HAP-1 (cell line): ENCODE measurements at regions not wholly inside any gene's neighbourhood (a gene's known extent, or its start where the extent isn't known, plus 50 kb on each side); places are given as distances from the start of the nearest gene placed in this dataset.

Experiments
- DNase-seq, 2 experiments: peaks; one replicate each; pipeline ENCODE4 v3.0.0-alpha.2; 2016 to 2020; ENCODE audit warnings: low spot score in 2 of 2
- H3K27me3 ChIP-seq: fragments of 250-450 bp; sonication (Bioruptor Pico); 2 replicates; pipeline ENCODE4 v1.5.1; 2020; ENCODE audit warnings: low read depth, mild to moderate bottlenecking, moderate library complexity
- H3K36me3 ChIP-seq: fragments of 250-450 bp; sonication (Bioruptor Pico); replicated peaks from 2 replicates; pipeline ENCODE4 v1.5.1; 2020; ENCODE audit warnings: mild to moderate bottlenecking
- H3K4me1 ChIP-seq: fragments of 250-450 bp; sonication (Bioruptor Pico); 2 replicates; pipeline ENCODE4 v1.5.1; 2020; ENCODE audit warnings: mild to moderate bottlenecking
- H3K4me3 ChIP-seq: fragments of 250-450 bp; sonication (Bioruptor Pico); 2 replicates; pipeline ENCODE4 v1.5.1; 2020; ENCODE audit warnings: mild to moderate bottlenecking, moderate library complexity
- H3K9me3 ChIP-seq: fragments of 250-450 bp; sonication (Bioruptor Pico); 2 replicates; pipeline ENCODE4 v1.5.1; 2020; ENCODE audit warnings: mild to moderate bottlenecking, moderate library complexity
- in situ Hi-C: fragments of 300-500 bp; cut with MboI; formaldehyde crosslinking; loops from 3 replicates; pipeline ENCODE4 v1.14.3; 2020; ENCODE audit warnings: low sequenced_read_pairs, inconsistent platforms, mixed read lengths

DNA sequence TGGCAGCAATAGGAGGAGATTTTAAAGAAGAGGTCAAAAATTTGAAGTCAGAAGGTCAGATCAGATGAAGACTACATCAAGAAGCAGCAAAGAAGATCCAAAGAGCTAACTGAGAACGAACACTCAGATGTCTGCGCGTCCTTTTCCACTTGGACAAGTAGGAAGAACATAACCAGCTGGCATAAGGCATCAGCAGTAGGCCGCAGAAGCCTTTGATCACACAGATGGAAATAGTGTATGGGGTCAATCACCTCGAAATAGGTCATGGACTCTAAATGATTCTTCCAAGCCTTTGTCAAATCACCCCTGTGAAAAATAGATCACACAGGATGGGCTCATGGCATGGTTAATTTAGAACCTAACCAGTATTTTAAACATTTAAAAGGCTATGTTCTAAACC, 56.4 kb upstream of the TOM1L1 start:
- no peaks in the 10 kb centered on the region; the same call in 1 of the 2 replicates for H3K27me3 ChIP-seq
- H3K4me1 ChIP-seq = no peaks in the 10 kb centered on the region
- no peak for DNase-seq
- no peaks in the 10 kb centered on the region for H3K9me3 ChIP-seq
- no peak overlapping the region for H3K4me3 ChIP-seq
- no peaks in the 10 kb centered on the region for H3K36me3 ChIP-seq
- in situ Hi-C loops = no loop called here

DNA sequence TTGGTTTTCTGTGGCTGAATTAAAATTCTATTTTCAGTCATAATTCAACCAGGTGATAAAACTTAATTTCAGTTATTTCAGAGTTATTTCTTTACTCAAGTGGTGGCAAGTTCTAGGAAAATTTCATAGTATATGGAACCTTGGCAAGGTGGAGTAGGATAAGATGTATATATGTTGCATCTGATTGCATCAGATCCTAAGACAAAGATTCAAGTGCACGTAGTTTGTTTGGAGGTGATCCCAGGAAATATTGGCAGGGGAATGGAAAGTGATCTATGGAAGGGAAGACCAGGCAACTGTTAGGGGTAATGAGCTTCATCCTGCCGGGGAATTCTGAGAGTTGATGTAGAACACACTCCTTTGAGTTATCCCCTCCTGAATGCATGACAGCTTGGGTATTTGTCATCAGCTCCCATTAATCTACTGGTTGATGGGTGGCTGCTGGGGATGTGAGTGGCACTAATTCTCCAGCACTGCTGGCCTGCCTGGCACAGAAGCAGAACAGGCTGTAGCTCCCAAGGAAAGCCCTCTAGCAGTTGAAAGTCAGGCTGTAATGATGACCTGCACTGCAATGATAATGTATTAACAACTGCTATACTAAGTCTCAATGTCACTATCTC, 52.2 kb upstream of the TOM1L1 start:
- in situ Hi-C loops = no loop called here
- no peak for DNase-seq
- H3K9me3 ChIP-seq = no peaks in the 10 kb centered on the region
- no peak overlapping the region for H3K4me3 ChIP-seq
- H3K27me3 ChIP-seq = no peaks in the 10 kb centered on the region; the same call in 1 of the 2 replicates
- H3K4me1 ChIP-seq = no peaks in the 10 kb centered on the region
- H3K36me3 ChIP-seq = no peaks in the 10 kb centered on the region

DNA sequence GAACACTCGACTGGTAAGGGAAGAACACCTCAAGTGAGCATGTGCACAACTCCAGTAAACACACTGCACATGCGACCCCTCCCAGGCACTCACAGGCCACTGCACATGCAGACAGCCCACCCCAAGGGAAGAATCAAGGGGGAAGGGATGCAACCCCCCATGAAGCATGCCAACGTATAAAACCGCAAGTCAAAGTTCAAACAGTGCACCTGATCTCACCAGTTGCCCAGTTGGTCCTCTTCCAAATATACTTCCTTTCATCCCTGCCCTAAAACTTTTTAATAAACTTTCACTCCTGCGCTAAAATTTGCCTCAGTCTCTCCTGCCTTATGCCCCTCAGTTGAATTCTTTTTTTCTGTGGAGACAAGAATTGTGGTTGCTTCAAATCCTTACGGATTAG, 51.0 kb upstream of the TOM1L1 start:
- Histone ChIP-seq H3K9me3 (no peaks in the 10 kb centered on the region), H3K27me3 (no peaks in the 10 kb centered on the region; the same call in 1 of the 2 replicates), H3K36me3 (no peaks in the 10 kb centered on the region), H3K4me1 (no peaks in the 10 kb centered on the region), H3K4me3 (no peak overlapping the region)
- in situ Hi-C loops = no loop called here
- DNase-seq = no peak
